K562 (cell line): ENCODE measurements at regions not wholly inside any gene's neighbourhood (a gene's known extent, or its start where the extent isn't known, plus 50 kb on each side); places are given as distances from the start of the nearest gene placed in this dataset.

Experiments used
- ATAC-seq: fragments of 200-7000 bp; cut with Tn5 transposase; 3 replicates; pipeline ENCODE4 v1.9.1; 2020; ENCODE audit warnings: moderate library complexity
- BruUV-seq: library from RNA; stranded (reverse); fragments of 400-500 nt; replicated peaks from 2 replicates; lab custom pipeline; 2021; lab: Mats Ljungman, UMichigan
- CTCF ChIA-PET: fragments of 300-600 bp; formaldehyde crosslinking; extraction: SDS; loops from one replicate; lab custom pipeline; 2021; ENCODE audit warnings: low intra/inter-chr PET ratio; lab: Yijun Ruan, JAX
- POLR2A ChIA-PET: fragments of 300-600, 350-650 bp; sonication (Branson Sonifier 250); formaldehyde crosslinking; extraction: SDS; loops from one replicate; lab custom pipeline; 2021; ENCODE audit warnings: antibody characterized with exemption, inconsistent platforms; lab: Yijun Ruan, JAX
- DNase-seq, 4 experiments: peaks; one replicate each; pipeline versions ENCODE4 v3.0.0 to v3.0.0-alpha.2; 2011 to 2018; ENCODE audit warnings: low spot score in 3 of 4, mixed read lengths in 3 of 4; ENCODE audit errors: extremely low read depth in 1 of 4
- FAIRE-seq: peaks from 2 replicates; lab custom pipeline; 2011; peaks lifted over from hg19 to GRCh38; lab: Jason Lieb, UNC
- H2AFZ ChIP-seq: 2 replicates; pipeline ENCODE4 v1.6.0; 2011; ENCODE audit warnings: low read depth, low read length, control low read depth, inconsistent platforms
- H3K27ac ChIP-seq: fragments of 200-600 bp; 3 replicates; pipeline ENCODE4 v1.8.0; 2011; ENCODE audit warnings: low read depth, mild to moderate bottlenecking, control low read depth, inconsistent platforms, low read length, moderate library complexity, mixed read lengths; ENCODE audit errors: extremely low read depth
- H3K27me3 ChIP-seq, 2 experiments: fragments of 300-600 bp in 1 of 2; 2 replicates in 1 of 2; 3 replicates in 1 of 2; pipeline versions ENCODE4 v1.6.0 to v1.8.0; 2011; ENCODE audit warnings: inconsistent platforms in 2 of 2, low read length in 2 of 2, mild to moderate bottlenecking in 1 of 2, mixed read lengths in 1 of 2, moderate library complexity in 1 of 2; ENCODE audit not compliant: control insufficient read depth in 2 of 2, insufficient read depth in 2 of 2
- H3K36me3 ChIP-seq: fragments of 300-600 bp; 3 replicates; pipeline ENCODE4 v1.8.0; 2011; ENCODE audit warnings: mild to moderate bottlenecking, low read length, inconsistent platforms; ENCODE audit not compliant: control insufficient read depth, insufficient read depth
- H3K4me1 ChIP-seq, 2 experiments: fragments of 200-600 bp in 1 of 2; replicated peaks in 1 of 2; 2 replicates in 1 of 2; 3 replicates in 1 of 2; pipeline versions ENCODE4 v1.5.1 to v1.8.0; 2011; ENCODE audit warnings: inconsistent platforms in 2 of 2, low read length in 2 of 2, mild to moderate bottlenecking in 1 of 2, mixed read lengths in 1 of 2, moderate library complexity in 1 of 2; ENCODE audit not compliant: control insufficient read depth in 2 of 2, insufficient read depth in 2 of 2
- H3K4me2 ChIP-seq: 2 replicates; pipeline ENCODE4 v1.6.1; 2011; ENCODE audit warnings: low read length, control low read depth, inconsistent platforms, mixed read lengths; ENCODE audit not compliant: insufficient read depth
- H3K4me3 ChIP-seq: fragments of 200-600 bp; sonication (generic), shearing (Covaris generic); 2 replicates; pipeline ENCODE4 v1.5.1; 2016; ENCODE audit warnings: control low read depth, inconsistent platforms
- H3K79me2 ChIP-seq: fragments of 200-600 bp; 3 replicates; pipeline ENCODE4 v1.8.0; 2011; ENCODE audit warnings: low read length, inconsistent platforms; ENCODE audit not compliant: control insufficient read depth, insufficient read depth
- H3K9ac ChIP-seq, 2 experiments: 2 replicates each; pipeline versions ENCODE4 v1.6.0 to v1.6.1; 2011; ENCODE audit warnings: low read depth in 2 of 2, low read length in 2 of 2, control low read depth in 1 of 2, inconsistent platforms in 1 of 2, mild to moderate bottlenecking in 1 of 2, mixed read lengths in 1 of 2; ENCODE audit not compliant: insufficient read depth in 1 of 2
- H3K9me1 ChIP-seq: one replicate; pipeline ENCODE4 v1.6.0; 2011; ENCODE audit warnings: inconsistent platforms, mild to moderate bottlenecking, low read length, moderate library complexity; ENCODE audit not compliant: control insufficient read depth, insufficient read depth
- H3K9me3 ChIP-seq: replicated peaks from 2 replicates; pipeline ENCODE4 v1.5.1; 2011; ENCODE audit warnings: low read depth, low read length, inconsistent platforms; ENCODE audit not compliant: control insufficient read depth, insufficient read depth
- H4K20me1 ChIP-seq: replicated peaks from 2 replicates; pipeline ENCODE4 v1.6.1; 2011; ENCODE audit warnings: low read length, inconsistent platforms, mixed read lengths; ENCODE audit not compliant: control insufficient read depth, insufficient read depth
- ATF7 ChIP-seq: fragments of 450-650 bp; IDR thresholded peaks from 2 replicates; pipeline ENCODE4 v1.7.1; 2014; ENCODE audit warnings: mild to moderate bottlenecking, moderate library complexity
- DMBX1 ChIP-seq: fragments of 250-450 bp; sonication (Bioruptor Pico); IDR thresholded peaks from 2 replicates; pipeline ENCODE4 v1.8.0; 2022; ENCODE audit warnings: inconsistent platforms, mild to moderate bottlenecking, moderate library complexity, borderline replicate concordance
- FOXA3 ChIP-seq, 2 experiments: fragments of 450-650 bp in 1 of 2; sonication (generic) in 1 of 2; formaldehyde crosslinking; IDR thresholded peaks in 1 of 2; conservative IDR thresholded peaks in 1 of 2; 2 replicates each; pipeline versions ENCODE4 v1.4.0 to v1.8.0; 2020 to 2022; ENCODE audit warnings: mild to moderate bottlenecking in 2 of 2, missing genetic modification reagents in 1 of 2
- GABPB2 ChIP-seq: fragments of 250-450 bp; sonication (Bioruptor Pico); conservative IDR thresholded peaks from 2 replicates; pipeline ENCODE4 v1.5.1; 2021; ENCODE audit warnings: mild to moderate bottlenecking
- HDAC3 ChIP-seq: fragments of 450-650 bp; IDR thresholded peaks from 2 replicates; pipeline ENCODE4 v1.6.1; 2018; ENCODE audit warnings: borderline replicate concordance, mild to moderate bottlenecking, moderate library complexity; ENCODE audit not compliant: partially characterized antibody
- HNRNPH1 ChIP-seq: fragments of 200-400 bp; formaldehyde crosslinking; optimal IDR thresholded peaks from 2 replicates; pipeline ENCODE3; 2017; ENCODE audit warnings: low read depth, mild to moderate bottlenecking, low read length, moderate library complexity
- POLR3A ChIP-seq: IDR thresholded peaks from 2 replicates; pipeline ENCODE4 v1.6.1; 2011; ENCODE audit warnings: borderline replicate concordance, mild to moderate bottlenecking, moderate library complexity; ENCODE audit not compliant: insufficient read length, insufficient read depth; ENCODE audit errors: extremely low read depth
- RBM15 ChIP-seq: fragments of 200-400 bp; formaldehyde crosslinking; IDR thresholded peaks from 2 replicates; pipeline ENCODE4 v1.6.1; 2018; ENCODE audit warnings: mild to moderate bottlenecking, low read length, moderate library complexity; ENCODE audit not compliant: insufficient read depth
- SAFB2 ChIP-seq: fragments of 200-400 bp; formaldehyde crosslinking; IDR thresholded peaks from 2 replicates; pipeline ENCODE4 v1.6.1; 2018; ENCODE audit warnings: borderline replicate concordance, low read length, low read depth, moderate library complexity; ENCODE audit not compliant: severe bottlenecking
- ZZZ3 ChIP-seq: fragments of 450-650 bp; IDR thresholded peaks from 2 replicates; pipeline ENCODE4 v1.6.1; 2016; ENCODE audit warnings: antibody characterized with exemption, mild to moderate bottlenecking, moderate library complexity
- WGBS: fragments of 100-300 bp; shearing (Covaris generic); methylation state at CpG from one replicate; pipeline ENCODE4 v1.1.6; 2016; ENCODE audit warnings: low coverage, mixed read lengths; ENCODE audit not compliant: insufficient coverage; ENCODE audit errors: missing lambda C conversion rate; 5-methylcytosine and 5-hydroxymethylcytosine counted together
- in situ Hi-C: fragments of 300-500 bp; cut with MboI; formaldehyde crosslinking; loops from 4 replicates; pipeline ENCODE4 v1.15.0; 2018; ENCODE audit warnings: inconsistent platforms, mixed read lengths
- intact Hi-C: fragments of 100-400 bp; cut with micrococcal nuclease; formaldehyde crosslinking; loops from 2 replicates; pipeline ENCODE4 v1.14.2; 2022
- TF ChIP-seq, protein P1 (sequence below): fragments of 250-450 bp; sonication (Bioruptor Pico); IDR thresholded peaks from 2 replicates; pipeline ENCODE4 v1.5.0; 2020; ENCODE audit warnings: mild to moderate bottlenecking, borderline replicate concordance
- TF ChIP-seq, protein P2 (sequence below): fragments of 150-350 bp; conservative IDR thresholded peaks from 2 replicates; pipeline ENCODE4 v1.6.1; 2014; ENCODE audit warnings: low read length
- TF ChIP-seq, protein P3 (sequence below): sonication (generic); formaldehyde crosslinking; IDR thresholded peaks from 2 replicates; pipeline ENCODE4 v1.8.1; 2022; ENCODE audit warnings: missing genetic modification reagents

DNA sequence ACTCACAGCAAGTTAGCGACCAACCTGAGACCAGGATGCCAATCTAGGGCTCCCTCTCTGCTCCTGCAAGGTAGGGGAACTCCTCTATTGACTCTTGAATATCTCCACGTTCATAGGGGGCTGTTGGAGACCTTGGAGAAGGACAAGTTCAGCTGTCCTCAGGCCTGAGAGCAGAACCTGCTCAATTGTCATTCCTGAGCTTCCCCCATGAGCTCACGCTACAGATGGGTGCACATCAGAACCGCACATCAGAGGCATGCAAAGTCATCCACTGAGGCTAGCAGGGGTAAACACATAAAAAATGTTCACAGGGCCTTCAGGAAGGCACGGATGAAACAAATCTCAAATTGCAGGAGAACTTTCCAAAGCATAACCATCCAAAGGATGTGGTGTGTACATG, 168.8 kb upstream of the ZNF507 start:
- H3K9me3 ChIP-seq = no peaks in the 10 kb centered on the region
- WGBS = 3% methylated on average over 5 of the region's 5 CpGs
- ATAC-seq (no peak), DNase-seq (no peak), FAIRE-seq (no peak)
- no TSS peak for BruUV-seq
- no peak overlapping the region for H3K9ac ChIP-seq
- H4K20me1 ChIP-seq = no peaks in the 10 kb centered on the region
- H3K27ac ChIP-seq = no peak overlapping the region
- no peak overlapping the region for H3K4me2 ChIP-seq
- no peaks in the 10 kb centered on the region for H3K4me1 ChIP-seq
- intact Hi-C loops = no loop called here
- ChIA-PET CTCF (no interaction called here), POLR2A (no interaction called here)
- in situ Hi-C loops = no loop called here
- no peaks in the 10 kb centered on the region for H3K9me1 ChIP-seq
- H3K79me2 ChIP-seq = no peaks in the 10 kb centered on the region
- no peak overlapping the region for H2AFZ ChIP-seq
- H3K4me3 ChIP-seq = no peak overlapping the region
- no peaks in the 10 kb centered on the region; a peak in 1 of 5 replicates for H3K27me3 ChIP-seq
- H3K36me3 ChIP-seq = no peaks in the 10 kb centered on the region
- TF ChIP-seq RBM15 = no peak
- TF ChIP-seq FOXA3 (CRISPR knock-in tag; conservative IDR thresholded peaks at IDR 0.05 in 1 of 2, IDR thresholded peaks at IDR 0.05 in 1 of 2) = no peak
- no peak for TF ChIP-seq ZZZ3
- TF ChIP-seq HNRNPH1 = no peak
- no peak for TF ChIP-seq HDAC3
- TF ChIP-seq GABPB2 (CRISPR knock-in tag) = no peak
- TF ChIP-seq, protein P1, sequence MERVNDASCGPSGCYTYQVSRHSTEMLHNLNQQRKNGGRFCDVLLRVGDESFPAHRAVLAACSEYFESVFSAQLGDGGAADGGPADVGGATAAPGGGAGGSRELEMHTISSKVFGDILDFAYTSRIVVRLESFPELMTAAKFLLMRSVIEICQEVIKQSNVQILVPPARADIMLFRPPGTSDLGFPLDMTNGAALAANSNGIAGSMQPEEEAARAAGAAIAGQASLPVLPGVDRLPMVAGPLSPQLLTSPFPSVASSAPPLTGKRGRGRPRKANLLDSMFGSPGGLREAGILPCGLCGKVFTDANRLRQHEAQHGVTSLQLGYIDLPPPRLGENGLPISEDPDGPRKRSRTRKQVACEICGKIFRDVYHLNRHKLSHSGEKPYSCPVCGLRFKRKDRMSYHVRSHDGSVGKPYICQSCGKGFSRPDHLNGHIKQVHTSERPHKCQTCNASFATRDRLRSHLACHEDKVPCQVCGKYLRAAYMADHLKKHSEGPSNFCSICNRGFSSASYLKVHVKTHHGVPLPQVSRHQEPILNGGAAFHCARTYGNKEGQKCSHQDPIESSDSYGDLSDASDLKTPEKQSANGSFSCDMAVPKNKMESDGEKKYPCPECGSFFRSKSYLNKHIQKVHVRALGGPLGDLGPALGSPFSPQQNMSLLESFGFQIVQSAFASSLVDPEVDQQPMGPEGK (CRISPR knock-in tag) = no peak
- TF ChIP-seq SAFB2 = no peak
- TF ChIP-seq POLR3A = no peak
- TF ChIP-seq ATF7 = no peak
- TF ChIP-seq, protein P2, sequence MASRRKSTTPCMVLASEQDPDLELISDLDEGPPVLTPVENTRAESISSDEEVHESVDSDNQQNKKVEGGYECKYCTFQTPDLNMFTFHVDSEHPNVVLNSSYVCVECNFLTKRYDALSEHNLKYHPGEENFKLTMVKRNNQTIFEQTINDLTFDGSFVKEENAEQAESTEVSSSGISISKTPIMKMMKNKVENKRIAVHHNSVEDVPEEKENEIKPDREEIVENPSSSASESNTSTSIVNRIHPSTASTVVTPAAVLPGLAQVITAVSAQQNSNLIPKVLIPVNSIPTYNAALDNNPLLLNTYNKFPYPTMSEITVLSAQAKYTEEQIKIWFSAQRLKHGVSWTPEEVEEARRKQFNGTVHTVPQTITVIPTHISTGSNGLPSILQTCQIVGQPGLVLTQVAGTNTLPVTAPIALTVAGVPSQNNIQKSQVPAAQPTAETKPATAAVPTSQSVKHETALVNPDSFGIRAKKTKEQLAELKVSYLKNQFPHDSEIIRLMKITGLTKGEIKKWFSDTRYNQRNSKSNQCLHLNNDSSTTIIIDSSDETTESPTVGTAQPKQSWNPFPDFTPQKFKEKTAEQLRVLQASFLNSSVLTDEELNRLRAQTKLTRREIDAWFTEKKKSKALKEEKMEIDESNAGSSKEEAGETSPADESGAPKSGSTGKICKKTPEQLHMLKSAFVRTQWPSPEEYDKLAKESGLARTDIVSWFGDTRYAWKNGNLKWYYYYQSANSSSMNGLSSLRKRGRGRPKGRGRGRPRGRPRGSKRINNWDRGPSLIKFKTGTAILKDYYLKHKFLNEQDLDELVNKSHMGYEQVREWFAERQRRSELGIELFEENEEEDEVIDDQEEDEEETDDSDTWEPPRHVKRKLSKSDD = no peak
- TF ChIP-seq DMBX1 (CRISPR knock-in tag) = no peak
- TF ChIP-seq, protein P3, sequence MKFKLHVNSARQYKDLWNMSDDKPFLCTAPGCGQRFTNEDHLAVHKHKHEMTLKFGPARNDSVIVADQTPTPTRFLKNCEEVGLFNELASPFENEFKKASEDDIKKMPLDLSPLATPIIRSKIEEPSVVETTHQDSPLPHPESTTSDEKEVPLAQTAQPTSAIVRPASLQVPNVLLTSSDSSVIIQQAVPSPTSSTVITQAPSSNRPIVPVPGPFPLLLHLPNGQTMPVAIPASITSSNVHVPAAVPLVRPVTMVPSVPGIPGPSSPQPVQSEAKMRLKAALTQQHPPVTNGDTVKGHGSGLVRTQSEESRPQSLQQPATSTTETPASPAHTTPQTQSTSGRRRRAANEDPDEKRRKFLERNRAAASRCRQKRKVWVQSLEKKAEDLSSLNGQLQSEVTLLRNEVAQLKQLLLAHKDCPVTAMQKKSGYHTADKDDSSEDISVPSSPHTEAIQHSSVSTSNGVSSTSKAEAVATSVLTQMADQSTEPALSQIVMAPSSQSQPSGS (CRISPR knock-in tag) = no peak
